ENCODE measurements at regions not wholly inside any gene's neighbourhood (a gene's known extent, or its start where the extent isn't known, plus 50 kb on each side); places are given as distances from the start of the nearest gene placed in this dataset.

DNA sequence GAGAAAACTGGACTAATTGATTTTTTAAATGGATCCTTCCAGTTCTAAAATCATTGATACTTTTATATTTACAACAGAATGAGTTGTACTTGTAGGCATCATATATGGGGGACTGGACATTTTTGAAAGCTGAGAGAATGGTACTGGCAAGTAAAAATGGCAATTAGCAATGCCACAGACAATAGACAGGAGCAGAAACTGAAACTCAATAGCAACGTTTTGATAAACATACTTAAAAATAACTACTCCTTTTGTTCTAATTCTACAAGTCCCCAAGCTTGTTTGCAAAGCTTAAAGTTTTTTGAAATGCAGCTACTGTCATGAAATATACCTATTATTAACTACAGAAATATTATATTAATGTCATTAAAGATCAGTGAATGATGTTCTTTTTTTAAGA lies 52.8 kb upstream of the FBXL7 start:
- no peak for DNase-seq (ENCODE audit: low read depth in 2 of 2)

DNA sequence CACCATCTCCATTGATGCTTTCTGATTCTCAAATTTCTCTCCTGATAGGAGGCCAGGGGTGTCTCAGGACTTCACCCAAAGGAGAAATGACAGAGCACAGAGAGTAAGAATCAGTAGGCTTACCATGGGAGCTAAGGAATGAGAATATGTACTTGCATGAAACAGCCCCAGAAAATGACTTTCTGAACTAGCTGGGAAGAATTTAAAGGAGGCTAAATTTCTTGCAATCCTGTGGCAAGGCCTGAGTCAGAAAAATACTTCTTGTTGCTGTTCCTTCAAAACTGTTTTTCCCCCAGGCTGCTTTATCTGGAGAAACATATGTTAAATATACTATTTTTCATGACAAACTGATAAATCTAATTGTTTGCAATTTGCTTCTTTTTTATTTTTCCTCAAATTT lies 53.4 kb upstream of the FBXL7 start:
- DNase-seq (ENCODE audit: low read depth in 2 of 2) = no peak

DNA sequence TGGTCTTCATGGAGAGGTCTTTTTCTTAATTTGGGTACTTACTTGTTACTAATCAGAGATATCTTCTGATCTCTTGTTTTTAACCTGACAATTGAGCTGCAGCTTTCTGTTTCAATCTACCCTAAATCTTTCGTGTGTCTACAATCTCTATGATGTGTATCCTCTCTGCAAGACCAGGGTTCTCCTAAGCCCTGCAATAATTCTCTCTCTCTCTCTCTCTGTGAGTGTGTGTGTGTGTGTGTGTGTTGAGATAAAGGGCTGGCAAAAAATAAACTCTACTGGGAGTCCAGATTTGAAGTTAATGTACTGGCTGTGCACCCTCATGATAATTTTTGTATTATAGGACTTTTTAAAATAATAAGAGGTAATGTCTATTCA lies 57.8 kb upstream of the FBXL7 start:
- DNase-seq (ENCODE audit: low read depth in 2 of 2) = no peak

GRCh38 chr5:15441433-15442192 lies 58.4 kb upstream of the FBXL7 start:
- DNase-seq (ENCODE audit: low read depth in 2 of 2) = no peak

GRCh38 chr5:15440434-15440833 lies 59.5 kb upstream of the FBXL7 start:
- DNase-seq (ENCODE audit: low read depth in 2 of 2) = no peak

DNA sequence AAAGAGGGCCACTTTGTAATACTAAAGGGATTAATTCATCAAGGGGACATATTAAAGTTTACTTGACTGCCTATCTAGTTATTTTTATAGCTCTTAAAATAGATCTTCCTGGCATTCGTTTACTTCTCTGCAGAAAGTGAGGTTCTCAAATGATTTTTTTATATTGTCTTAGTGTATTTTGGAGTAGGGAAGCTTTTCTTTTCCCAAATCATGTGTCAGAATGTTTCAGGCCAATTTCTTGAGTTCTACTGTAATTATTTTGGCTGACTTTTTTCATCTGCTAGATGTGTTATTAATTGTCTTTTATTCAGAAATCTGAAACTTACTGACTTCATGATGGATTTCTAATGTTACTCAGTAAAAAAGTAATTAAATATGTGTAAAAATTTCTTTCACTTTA lies 60.2 kb upstream of the FBXL7 start:
- no peak for DNase-seq (ENCODE audit: low read depth in 2 of 2)

- no peak for DNase-seq (ENCODE audit: low read depth in 2 of 2)
These were observed 66.3 kb upstream of the FBXL7 start for GRCh38 chr5:15433709-15434108.

DNA sequence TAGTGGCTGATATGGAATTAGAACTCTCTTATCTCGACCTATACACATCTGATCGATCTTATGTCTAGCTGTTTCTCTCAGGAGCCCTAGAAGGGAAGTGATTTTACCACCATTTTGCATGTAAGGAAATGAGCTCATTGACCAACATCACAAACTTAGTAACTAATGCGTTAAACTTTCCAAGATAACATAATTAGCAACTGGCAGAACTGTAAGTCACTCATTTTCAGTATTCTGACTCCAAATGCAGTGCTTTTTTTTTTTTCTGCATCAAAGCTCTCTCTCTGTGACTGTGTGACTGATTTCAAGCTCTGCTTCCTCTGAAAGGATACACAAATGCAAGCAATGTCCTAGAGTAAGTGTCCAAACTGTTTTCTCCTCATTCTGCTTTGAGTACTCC lies 68.1 kb upstream of the FBXL7 start:
- DNase-seq (ENCODE audit: low read depth in 2 of 2) = no peak

- DNase-seq (ENCODE audit: low read depth in 2 of 2) = no peak
These were observed 74.2 kb upstream of the FBXL7 start for GRCh38 chr5:15425766-15426165.

- no peak for DNase-seq (ENCODE audit: low read depth in 2 of 2)
These were observed 75.2 kb upstream of the FBXL7 start for GRCh38 chr5:15424769-15425168.

DNA sequence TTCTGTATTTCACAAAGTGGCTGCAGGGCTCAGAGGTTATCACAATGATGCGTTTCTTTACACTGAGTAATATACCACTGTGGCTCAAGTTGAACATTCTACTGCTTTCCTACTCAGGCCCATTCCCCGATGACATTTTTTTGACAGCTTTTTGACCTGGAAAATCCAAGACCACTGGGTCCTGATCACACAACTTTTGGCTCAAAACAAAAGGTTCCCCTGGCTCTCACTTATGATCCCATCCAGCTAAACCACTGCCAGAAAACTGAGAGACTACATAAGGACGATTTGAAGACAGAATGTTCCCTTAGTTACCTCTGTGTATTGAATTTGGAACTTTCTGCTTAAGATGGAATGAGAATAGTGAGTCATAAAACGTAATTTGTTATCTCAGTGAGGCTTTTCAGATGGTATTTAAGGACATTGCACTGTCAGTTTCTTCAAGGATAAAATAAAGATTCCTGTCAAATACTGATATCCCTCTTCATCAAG lies 78.0 kb upstream of the FBXL7 start:
- DNase-seq (ENCODE audit: low read depth in 2 of 2) = no peak

- DNase-seq (ENCODE audit: low read depth in 2 of 2) = no peak
These were observed 78.6 kb upstream of the FBXL7 start for GRCh38 chr5:15421381-15421780.

DNA sequence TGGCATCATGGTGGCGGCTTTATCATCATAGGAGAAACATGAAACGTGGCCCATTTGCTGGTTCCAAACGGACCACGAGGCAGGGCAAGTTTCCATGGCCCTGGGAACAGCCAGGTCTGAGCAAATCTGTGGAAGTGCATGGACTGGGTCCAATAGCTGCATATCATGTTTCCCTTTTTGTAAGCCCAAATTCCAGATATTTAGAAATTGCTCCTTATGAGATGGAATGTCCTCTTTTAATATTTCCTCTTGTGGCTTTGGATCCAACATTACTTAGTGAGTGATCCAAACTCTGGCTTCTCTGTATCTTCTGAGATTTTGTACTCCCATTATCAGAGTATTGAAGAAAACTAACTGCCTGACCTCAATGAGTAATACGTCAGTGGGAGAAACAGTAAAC lies 79.8 kb upstream of the FBXL7 start:
- no peak for DNase-seq (ENCODE audit: low read depth in 2 of 2)

GRCh38 chr5:15417156-15417555 lies 82.8 kb upstream of the FBXL7 start:
- no peak for DNase-seq (ENCODE audit: low read depth in 2 of 2)

DNA sequence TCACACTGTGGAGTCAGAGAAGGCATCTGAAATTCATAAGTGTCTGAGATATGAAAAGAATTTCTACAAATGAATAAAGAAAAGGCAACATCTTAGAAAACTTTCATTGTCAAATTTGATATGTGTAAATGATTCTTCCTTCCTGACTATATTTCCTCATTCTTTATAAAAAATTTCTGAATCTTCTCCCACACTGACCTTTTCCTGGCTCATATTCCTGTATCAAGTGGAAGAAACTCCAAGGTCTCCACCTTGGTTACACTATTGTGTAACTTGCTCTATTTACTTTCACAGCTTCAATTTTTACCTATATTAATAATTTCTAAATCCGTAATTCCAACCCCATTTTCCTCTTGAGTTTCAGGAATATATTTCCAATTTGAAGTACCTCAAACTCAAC lies 93.5 kb upstream of the FBXL7 start:
- no peak for DNase-seq (ENCODE audit: low read depth in 2 of 2)

DNA sequence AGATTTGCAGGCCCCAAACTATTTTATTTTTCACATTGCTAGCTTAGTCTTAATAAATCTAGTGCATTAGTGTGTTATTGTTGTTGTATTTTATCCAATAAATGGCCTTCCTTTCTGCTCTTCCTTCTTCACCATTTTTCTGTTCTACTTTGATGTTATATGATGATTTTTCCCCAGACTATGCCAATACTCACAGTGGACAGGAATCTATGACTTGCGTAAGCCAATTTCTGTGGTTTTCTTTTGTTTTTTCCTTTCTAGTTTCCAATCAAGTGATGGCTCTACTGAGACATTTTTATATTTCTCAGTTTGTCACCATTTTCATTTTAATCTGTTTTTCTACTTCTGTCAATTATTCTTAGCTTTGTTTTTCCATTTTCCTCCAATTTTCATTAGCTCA lies 106.8 kb upstream of the FBXL7 start:
- no peak for DNase-seq (ENCODE audit: low read depth in 2 of 2)

DNA sequence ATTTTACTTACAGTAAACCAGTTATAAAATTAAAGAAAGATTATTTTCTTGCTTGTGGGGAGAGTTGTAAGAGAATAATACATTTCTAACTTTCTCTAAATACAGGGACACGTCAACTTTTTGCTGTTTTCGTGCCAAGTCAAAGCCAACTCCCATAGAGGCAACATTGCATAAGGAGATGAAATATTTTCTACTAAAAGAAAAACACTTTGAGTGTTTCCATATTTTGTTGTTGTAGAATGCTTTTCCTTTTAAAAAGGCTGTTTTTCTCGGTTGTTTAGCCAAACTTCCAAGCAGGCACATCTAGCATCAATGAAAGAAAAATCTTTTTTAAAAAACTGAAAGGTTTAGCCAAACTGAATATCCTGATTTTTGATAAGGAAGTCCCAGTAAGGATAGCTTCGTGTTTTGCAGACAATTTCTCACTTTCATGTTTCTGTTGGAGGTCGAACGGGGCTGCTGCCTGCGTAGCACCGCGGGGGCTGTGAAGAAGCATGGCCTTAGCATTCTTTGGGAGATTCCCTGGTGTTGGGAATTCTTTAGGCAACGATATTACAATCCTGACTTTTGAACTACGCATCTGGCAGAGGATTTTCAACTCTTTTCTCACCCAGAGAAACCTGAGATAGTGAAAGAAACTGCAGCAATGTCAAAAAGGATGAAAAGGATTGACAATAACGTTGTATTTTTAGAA lies 108.1 kb upstream of the FBXL7 start:
- no peak for DNase-seq (ENCODE audit: low read depth in 2 of 2)

- DNase-seq (ENCODE audit: low read depth in 2 of 2) = no peak
These were observed 111.1 kb upstream of the FBXL7 start for GRCh38 chr5:15388866-15389265.

DNA sequence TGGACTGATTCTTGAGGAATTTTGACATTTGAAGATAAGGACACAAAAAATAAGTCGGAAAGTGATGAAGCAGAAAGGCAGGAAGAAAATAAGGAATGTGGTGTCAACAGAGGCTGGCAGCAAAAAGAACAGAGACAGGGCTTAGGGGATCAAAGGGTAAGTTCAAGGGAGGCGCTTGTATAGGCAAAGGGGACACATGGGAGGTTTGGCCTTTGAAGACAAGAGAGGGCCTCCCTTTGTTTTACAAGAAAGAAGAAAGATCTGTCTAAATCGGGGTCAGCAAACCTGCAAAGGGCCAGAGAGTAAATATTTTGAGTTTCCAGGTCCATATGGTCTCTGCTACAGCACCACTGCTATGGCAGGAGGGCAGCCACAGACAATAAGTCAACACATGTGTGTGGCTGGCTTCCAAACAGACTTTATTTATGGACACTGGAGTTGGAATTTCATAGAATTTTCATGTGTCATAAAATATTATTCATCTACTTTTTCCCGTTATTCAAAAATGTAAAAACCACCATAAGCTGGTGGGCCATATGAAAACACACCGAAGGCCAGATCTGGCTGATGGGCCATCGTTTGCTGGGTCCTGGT lies 112.0 kb upstream of the FBXL7 start:
- no peak for DNase-seq (ENCODE audit: low read depth in 2 of 2)

GRCh38 chr5:15386122-15386521 lies 113.9 kb upstream of the FBXL7 start:
- DNase-seq (ENCODE audit: low read depth in 2 of 2) = no peak

- DNase-seq (ENCODE audit: low read depth in 2 of 2) = no peak
These were observed 114.4 kb upstream of the FBXL7 start for GRCh38 chr5:15385553-15385952.

- DNase-seq (ENCODE audit: low read depth in 2 of 2) = no peak
These were observed 114.9 kb upstream of the FBXL7 start for GRCh38 chr5:15385037-15385436.

DNA sequence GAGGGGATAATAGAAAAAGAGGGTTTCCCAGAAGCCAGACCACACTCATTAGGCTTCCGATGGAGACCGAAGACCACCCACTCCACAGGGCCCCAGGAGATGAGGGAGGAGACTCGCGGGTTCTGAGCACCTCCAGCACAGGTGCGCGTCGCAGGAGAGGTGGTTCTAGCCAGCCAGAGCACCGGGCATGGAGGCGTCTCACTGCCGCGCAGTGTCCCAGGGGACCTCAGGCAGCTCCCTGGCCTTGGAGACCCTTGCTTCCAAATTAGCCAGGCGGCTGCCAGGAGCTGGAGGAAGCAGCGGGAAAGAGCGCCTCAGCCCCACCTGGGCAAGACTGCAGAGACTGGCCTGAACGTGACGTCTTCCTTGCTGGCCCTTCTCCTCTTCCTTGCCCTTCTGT lies 115.4 kb upstream of the FBXL7 start:
- DNase-seq (ENCODE audit: low read depth in 2 of 2) = no peak

Data from stimulated activated CD4-positive, alpha-beta T cell treated with anti-CD3 and anti-CD28 coated beads, Interleukin-1b, Interleukin-23, amount 100 ng/mL, for 4 hours (primary cell).